NCI-H2227 (cell line): ENCODE measurements at regions not wholly inside any gene's neighbourhood (a gene's known extent, or its start where the extent isn't known, plus 50 kb on each side); places are given as distances from the start of the nearest gene placed in this dataset.

Source experiments
- DNase-seq: peaks from one replicate; lab custom pipeline; 2025; ENCODE audit not compliant: unreplicated experiment; lab: John Stamatoyannopoulos, UW

DNA sequence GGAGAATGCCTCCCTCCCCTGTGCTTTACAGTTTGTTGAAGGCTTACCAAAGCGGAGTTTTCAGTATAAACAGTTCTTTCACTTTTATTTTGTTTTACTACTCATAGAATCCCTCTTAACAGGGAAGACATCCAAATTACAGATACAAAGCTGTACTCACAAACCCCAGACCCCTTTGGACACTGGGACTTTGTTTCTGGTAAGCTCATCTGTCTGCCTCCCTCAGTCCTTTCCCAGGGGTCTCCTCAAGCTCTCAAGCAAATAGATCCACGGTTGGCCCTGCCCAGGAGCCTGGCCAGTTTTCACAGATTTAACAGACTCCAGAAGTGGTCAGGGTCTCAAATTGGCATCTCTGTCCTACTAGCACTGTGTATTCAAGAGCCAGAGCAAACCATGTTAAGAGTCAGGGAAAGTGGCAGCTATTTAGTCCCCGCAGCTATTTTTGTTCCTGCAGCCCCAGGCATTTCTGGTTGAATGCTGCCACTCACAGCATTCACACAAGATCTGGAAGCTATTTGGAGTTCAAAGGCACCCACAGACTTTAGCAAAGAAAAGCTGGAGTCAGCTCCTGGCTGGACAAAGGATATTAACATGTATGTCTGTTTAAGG is 54.2 kb downstream of the TMEM100 start:
- DNase-seq, result no peak

DNA sequence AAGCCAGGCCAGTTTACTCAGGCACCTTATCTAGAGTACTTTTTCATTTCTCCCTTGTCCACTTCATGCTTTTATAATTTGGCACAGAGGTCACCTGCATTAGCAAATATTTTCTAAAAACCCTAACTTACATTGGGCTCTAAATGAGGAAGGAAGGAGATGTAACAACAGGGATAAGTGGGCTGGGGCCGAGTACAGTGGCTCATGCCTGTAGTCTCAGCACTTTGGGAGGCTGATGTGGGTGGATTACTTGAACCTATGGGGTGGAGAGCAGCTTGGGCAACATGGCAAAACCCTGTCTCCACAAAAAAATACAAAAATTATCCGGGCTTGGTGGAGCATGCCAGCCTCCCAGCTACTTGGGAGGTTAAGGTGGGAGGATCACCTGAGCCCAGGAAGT is 55.9 kb downstream of the TMEM100 start:
- no peak for DNase-seq

DNA sequence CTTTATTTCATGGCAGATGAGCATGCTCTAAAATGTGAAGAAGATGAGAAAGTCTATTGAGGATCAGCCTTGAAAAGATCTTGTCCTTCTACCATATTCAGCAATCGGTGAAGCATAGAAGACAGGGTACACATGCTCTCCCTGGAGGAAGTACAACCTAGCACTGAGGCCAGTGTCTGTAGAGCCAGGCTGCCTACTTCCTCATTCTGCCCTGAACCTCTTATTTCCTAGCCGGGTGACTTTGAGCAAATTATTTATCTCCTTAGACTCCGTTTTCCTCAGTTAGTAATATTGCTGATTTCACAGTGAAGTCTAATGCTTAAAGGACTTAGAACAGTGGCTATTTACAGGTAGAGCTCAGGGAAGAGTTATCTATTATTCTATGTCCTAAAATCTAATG is 58.4 kb downstream of the TMEM100 start:
- no peak for DNase-seq

DNA sequence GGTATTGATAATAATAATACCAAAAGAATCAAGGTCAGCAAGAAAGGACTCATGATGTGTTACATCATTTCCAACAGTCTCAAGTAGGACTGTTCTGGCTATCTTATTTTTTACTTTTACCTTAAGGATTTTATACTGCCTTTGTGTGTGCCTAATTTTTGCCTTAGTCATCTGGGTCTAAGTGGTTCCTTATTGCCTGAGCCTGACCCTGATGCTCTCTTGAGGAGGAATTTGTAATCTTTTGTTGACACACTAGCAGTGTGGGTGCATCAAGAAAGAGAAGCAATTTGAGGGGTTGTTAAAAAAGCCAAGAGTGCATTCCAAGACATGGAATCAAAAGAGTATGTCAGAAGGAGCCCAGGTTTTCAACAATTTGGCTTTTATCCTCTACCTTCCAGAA is 59.3 kb downstream of the TMEM100 start:
- DNase-seq, result no peak

DNA sequence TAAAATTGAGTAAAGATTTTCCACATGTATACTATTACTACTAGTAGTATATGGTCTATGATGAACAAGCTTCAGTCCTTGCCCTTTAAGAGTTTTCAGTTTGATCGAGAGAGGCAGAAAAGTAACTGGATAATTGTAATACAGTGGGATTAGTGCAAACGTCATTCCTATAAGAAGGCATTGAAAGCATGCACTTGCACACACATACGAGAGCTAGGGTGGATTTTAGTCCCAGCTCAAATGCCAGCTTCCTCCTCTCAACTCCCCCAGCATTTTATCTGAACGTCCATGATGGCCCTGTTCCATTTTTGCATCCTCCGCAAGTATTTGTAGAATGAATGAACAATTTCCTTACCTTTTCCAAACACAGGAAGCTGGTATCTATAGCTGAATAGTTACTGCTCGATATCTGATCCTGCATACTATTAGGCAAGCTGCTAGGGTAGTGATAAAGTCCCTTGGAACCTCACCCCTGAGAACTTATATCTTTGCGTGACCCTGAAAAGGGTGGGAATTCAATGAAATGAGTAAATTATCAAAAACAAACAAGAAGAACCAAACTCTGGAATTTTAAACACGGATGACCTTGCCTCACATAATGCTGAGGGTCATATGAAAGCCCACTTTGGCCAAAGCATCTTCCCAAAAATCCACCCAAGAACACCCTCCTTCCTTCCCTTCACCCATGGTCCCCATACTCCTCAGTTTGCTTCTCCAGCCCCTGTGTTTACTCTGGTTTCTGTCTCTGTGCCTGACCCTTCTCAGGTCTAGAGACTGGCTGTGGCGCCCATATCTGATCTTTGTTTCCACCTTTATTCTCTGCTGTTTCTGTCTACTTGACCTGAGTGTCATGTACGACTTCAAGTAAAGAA is 60.5 kb downstream of the TMEM100 start:
- no peak for DNase-seq

DNA sequence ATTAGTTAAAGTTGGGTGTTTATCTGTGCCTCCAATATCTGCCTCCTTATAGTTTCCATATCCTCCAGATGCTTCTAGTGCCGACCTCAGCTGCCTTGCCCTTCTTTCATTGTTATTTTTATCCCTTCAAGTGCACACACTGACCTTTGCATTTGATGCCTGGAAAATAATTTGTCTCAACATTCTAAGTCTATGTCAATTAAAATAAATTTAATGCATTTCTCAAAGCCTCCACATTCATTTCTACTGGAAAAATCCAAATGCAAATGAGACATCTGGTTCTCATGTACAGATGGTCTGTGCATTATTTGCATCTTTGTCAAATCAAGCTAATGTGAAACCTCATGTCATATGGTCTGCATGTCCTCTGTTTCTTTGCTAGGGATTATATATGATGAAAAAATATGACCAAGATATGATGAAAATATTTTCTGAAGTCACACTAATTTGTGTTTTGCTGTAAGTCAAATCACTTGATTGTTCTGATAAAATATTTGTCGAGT is 61.4 kb downstream of the TMEM100 start:
- DNase-seq, result no peak

DNA sequence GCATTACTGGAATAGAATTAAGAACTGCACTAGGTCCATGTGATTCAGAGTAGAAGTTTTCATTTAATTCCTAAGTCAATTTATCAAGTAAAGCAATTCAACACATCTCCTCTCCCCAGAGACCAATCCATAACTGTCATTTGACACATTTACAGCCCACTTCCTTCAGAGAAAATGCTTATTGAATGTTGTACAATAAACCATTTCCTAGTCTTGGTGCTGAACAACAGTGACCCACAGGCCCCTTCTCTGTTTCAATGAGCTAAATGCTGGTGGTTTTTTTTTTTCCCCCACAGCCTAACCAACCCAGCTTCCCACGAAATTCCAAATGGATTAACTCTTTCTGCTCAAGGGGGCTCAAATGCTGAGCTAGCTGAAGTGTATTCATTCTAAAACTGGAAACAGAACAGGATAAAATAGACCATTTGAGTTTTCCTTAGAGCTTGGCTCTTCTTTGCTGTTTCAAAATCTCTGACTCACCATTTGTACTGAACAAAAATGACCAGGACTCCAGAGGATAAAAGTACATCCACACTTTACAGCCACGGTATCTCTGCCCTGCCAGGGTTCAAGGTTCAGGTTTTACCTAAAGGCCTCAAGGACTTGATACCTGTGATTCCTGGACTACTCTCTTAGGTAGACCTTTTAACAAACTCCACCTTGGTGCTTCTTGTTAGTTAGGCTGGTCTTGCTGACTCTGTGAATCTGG is 62.3 kb downstream of the TMEM100 start:
- DNase-seq, result no peak

DNA sequence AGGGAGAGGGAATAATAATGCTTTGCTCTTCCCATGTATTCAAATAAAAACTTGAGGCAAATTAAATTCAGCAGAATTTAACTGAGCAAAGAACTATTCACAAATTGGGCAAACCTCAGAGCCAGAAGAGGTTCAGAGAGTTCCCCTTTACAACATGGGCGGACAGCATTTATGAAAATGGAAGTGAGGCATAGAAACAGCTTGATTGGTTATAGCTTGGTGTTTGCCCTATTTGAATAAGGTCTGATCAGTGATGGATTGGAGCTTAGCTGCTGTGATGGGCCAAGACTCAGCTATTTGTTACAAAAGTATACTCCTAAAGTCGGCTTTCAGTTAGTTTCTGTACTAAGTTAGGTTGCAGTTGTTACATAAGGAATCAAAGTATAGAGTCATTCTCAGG is 63.0 kb downstream of the TMEM100 start:
- DNase-seq, result no peak

DNA sequence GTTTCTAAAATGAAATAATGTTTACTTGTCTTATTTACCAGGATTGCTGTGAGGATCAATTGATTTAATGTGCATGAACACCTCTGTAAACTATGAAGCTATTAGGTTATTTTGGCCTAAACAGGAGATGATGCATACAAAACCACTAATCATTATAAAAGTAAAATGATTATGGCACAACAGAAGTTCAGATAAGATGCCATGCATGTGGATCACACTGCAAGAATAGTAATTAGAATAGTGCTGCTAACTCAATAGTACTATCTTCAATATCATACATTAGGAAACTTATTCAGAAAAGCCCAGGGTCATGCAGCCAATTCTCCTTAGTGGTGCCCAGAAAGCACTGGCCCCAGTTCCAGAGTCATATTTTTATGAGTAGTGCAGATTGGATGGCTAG is 66.9 kb downstream of the TMEM100 start:
- no peak for DNase-seq

DNA sequence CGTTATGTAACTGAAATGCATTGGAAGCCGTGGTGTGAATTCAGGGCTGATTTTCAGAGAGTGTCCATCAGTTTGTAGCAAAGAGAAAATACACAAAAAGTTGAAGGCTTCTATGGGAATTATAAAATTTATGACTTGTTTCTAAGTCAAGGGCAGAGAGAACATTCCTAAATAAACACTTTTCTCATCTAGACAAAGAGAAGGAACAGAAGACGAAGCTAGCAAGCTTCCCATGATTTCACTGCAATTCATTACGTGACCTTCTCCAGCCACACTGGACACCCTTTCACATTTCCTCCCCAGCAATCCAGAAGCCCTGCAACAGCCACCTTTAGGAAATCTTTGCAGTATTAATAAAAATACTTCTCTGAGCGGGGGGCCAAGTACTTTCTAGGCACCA is 67.8 kb downstream of the TMEM100 start:
- no peak for DNase-seq

DNA sequence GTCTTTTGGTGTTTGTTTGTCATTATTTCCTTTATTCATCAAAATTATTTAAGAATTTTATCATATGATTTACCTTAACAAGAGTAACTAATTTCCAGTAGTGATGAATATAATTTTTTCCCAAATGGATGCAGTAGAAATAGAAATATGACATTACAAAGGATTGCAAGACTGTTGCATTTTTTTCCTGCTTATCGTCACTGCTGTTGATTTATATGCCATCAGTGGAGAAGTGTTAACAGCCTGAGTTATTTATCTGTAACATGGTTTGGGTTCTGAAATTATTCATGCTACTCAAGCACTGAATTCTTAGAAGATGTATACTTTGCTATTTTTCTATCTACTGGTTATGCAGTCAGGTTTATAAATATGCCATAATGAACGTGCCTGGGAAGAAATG is 68.6 kb downstream of the TMEM100 start:
- no peak for DNase-seq

DNA sequence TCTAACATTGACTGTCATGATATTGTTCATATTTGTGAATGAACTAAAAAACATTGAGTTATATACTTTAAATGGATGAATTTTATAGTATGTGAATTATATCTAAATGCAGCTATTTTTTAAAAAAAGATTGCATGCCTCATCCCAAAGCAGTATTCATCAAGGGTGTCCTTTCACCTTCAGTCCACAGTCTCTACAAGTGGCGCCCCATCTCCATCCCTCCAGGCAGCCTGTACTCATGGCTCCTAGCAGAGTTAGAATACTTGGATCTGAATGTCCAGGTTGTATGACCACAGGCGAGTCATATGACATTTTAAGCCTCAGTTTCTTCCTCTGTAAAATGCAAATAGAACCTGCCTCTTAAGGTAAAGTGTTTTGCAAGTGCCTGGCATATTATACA is 69.8 kb downstream of the TMEM100 start:
- no peak for DNase-seq

DNA sequence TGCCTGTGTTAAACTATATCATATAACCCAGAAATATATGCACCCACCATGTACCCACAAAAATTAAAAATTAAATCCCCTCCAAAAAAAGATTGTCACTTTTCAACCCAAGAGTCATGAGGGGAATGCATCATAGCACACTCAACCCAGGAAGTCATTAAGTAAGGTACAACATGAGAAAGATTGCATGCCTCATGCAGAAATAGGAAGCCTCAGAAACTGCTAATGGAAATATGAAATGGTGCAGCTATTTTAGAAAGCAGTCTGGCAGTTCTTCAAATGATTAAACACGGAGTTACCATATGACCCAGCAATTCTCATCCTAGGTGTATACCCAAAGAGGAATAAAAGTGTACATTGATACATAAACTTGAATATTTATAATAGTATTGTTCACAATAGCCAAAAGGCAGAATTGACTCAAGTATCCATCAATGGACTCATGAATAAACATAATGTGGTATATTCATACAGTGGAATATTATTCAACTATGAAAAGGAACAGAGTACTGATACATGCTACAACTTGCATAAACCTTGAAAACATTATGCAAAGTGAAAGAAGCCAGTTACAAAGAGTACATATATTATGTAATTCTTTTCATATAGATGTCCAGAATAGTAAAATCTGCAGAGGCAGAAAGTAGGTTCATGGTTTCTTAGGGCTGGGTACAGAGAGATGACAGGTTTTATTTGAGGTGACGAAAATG is 70.4 kb downstream of the TMEM100 start:
- no peak for DNase-seq

DNA sequence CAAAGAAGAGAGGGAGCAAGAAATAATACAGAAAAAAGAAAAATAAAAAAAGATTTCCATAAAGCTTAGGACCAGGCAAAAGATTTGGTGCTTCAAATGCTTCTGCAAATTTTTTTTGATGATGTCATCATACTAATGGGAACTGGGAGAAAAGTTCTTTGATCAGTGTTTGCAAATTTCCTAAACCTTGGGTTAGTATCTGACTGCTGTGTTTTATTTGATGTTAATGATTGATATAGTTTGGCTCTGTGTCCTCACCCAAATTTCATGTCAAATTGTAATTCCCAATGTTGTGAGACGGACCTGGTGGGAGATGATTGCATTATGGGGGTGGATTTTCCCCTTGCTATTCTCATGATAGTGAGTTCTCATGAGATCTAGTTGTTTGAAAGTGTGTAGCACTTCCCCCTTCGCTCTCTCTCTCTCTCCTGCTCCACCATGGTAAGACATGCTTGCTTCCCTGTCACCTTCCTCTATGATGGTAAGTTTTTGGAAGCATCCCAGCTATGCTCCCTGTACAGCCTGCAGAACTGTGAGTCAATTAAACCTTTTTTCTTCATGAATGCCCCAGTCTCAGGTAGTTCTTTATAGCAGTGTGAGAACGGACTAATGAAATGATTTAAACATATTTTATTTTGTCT is 72.6 kb downstream of the TMEM100 start:
- DNase-seq, result no peak

DNA sequence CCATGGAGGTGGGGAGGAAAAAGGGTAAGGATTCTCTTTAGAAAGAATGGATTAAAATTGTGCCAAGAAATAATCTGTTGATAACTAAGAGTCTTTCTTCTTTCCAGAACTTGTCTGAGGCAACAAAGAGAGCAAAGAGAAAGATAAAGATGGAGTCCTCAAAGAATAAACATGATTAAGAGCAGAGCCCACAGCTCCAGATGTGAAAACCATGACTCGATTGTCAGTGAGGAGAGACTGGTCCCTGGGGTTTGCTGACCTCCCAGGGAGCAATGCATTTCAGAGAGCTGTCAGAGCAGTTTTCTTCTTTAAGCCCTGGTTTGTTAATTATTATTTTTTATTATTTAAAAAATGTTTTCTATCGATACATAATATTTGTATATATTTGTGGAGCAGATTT is 74.6 kb downstream of the TMEM100 start:
- DNase-seq, result no peak

DNA sequence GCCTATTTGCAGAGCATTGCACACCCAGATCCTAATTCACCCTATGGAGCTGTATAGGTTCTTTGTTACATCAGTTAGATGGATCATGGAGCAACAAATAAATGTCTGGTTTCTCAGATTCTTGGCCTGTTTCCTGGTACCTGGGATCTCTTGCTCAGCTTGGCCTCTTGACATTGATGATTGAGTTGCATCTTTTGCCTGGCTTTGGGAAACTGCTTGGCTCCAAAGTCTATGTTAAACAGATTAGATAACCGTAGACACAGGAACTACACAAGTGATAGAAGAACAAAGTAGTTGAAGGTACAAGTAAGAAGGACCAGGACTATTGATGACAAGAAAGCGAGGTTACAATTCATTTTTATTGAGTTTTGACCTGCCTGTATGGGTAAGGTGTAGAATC is 77.3 kb downstream of the TMEM100 start:
- DNase-seq, result no peak

DNA sequence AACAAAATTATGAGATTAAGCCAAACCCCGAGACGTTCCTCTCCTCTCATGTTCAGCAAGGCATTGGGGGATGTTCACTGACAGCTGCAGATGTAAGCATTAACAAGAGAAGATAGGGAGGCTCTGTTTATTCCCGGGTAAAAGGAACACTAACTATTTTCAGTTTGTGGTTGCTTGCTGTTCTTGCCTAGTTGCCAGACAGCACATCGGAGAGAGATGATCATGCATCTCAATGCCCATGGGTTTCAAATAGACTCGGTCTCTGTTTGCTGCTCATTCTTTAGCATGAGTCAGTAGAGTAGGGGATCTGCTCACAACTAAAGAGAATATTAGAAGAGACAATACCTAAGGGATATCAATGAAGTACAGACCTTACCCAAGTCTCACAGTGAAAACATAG is 78.3 kb downstream of the TMEM100 start:
- DNase-seq, result no peak

DNA sequence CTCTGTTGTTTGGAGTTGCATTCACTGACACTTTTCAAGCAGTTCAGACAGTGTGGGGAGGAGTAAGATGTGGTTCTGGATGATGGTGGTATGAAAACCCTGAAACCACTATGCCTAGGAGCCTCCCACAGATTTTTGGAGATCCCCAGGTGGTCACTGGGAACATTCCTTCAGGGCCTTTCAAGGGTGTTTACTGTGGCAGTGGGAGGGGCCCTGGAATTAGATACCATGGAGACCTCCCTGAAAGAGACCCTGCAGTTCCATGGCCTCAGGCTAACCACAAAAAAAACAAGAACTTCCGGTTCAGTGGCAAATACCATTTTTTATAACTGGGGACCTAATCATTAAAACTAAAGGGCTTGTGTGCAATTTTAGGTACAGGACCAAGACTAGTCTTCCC is 79.9 kb downstream of the TMEM100 start:
- DNase-seq, result no peak

DNA sequence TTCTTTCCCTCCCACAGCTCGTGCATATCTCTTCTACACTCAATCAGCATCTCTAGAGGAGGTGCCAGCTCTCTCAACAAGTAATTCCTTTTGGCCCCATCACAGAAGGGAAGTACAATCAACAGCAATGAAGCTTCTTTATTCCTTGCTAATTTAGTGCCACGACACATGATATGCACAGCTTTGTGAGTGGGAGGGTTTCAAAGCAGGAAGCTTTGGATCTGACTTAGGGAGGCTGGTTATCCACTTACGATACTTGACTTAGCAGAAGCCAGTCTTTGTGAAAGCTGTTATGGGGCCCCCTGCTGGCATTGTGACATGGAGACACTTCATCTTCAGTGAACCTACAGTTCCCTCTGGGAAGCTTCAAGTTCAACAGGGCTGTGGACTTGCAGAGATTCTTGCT is 81.0 kb downstream of the TMEM100 start:
- DNase-seq, result peak; percentile 53

DNA sequence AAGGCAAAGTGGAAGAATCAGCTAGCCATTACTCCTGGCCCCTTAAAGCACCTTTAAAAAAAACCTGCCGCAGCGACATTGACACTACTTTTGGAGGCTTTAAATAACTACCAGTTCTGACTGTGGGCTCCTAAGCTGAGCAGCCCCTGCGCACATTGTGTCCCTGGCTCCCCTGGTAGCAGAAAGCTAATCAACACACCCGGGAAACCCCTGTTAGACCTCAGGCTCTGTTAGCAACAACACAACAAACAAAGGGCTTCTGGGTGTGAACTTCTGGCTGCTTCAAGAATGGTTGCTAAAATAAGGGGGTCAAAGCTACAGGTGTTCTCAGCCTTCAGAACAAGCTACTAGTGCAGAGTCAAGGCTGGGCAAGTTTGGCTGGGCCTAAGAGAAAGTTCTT is 83.6 kb downstream of the TMEM100 start:
- no peak for DNase-seq
